AG08395 (cell line): ENCODE measurements at regions not wholly inside any gene's neighbourhood (a gene's known extent, or its start where the extent isn't known, plus 50 kb on each side); places are given as distances from the start of the nearest gene placed in this dataset.
"Not testable (repeated sequence)": the region's sequence is repeated elsewhere in the genome, so short reads cannot be mapped to it uniquely, and the experiment has no call there.

ENCODE experiments used
- DNase-seq: peaks from one replicate; pipeline ENCODE4 v3.0.0; 2012; ENCODE audit warnings: mixed read lengths, low spot score

DNA sequence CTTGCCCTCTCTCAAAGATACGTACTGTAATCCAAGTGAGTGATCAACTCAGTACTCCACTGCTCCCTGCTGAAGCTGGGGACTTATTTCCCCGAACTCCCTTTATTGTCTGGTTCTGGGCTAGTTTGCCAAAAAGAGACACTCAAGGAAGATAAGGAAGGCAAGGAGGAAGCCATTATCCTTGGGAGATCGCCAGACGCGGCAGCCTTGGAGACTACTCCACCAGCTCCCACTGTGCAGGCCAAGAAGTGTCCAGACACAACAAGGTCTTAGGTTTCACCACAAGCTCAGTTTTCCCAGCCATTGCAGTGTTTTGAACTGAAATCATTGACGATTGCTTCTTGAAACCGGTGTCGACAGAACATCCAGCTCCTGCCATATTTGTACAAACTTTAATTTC lies 439.6 kb upstream of the UBE2E3 start:
- no peak for DNase-seq

DNA sequence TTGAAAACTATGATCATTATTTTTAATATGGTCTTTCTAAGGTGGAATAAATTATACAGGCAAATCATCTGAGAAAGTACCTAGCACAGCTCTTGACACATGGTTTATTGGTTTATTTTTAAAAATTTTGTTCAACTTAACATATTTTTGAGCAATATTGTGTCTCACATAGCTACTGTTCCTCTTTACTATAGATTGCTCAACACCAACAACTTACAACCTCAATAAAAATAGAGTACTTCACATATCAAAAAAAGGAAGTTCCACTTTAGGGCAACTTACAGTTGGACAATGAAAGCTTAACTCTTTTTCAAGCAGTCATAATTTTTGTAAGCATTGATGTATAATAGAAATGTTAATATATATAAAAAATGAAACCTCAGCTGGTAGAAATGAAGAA lies 440.9 kb upstream of the UBE2E3 start:
- no peak for DNase-seq

GRCh38 chr2:180535289-180535688 lies 445.1 kb upstream of the UBE2E3 start:
- DNase-seq: no peak

DNA sequence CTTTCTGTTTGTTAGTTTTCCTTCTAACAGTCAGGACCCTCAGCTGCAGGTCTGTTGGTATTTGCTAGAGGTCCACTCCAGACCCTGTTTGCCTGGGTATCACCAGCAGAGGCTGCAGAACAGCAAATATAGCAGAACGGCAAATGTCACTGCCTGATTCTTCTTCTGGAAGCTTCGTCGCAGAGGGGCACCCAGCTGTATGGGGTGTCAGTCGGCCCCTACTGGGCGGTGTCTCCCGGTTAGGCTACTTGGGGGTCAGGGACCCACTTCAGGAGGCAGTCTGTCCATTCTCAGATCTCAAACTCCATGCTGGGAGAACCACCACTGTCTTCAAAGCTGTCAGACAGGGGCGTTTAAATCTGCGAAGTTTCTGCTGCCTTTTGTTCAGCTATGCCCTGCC lies 448.6 kb upstream of the UBE2E3 start:
- not testable (repeated sequence) for DNase-seq

GRCh38 chr2:180524499-180524898 lies 455.9 kb upstream of the UBE2E3 start:
- no peak for DNase-seq

- DNase-seq: peak; percentile 80
These were observed 456.6 kb upstream of the UBE2E3 start for GRCh38 chr2:180523621-180524340.

- DNase-seq: peak; percentile 15
These were observed 459.4 kb upstream of the UBE2E3 start for GRCh38 chr2:180520921-180521581.

DNA sequence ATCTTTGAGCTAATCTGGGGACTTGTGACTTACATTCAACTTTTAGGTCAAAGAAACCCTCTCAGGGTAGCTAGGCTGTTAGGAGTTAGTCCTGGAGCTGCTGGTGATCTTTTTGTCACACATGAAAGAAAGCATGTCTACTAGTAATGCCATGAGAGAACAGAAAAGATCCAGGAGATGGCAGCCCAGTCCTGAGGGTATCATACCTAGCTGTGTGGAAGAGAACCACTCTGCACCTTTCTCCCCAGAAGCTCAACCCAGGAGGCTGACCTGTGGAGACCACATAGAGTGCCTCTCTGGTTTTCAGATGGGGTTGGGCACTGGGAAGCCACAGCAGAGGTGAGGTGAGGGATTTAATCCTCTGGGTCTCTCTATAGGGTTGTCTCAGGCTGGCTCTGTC lies 460.2 kb upstream of the UBE2E3 start:
- no peak for DNase-seq

DNA sequence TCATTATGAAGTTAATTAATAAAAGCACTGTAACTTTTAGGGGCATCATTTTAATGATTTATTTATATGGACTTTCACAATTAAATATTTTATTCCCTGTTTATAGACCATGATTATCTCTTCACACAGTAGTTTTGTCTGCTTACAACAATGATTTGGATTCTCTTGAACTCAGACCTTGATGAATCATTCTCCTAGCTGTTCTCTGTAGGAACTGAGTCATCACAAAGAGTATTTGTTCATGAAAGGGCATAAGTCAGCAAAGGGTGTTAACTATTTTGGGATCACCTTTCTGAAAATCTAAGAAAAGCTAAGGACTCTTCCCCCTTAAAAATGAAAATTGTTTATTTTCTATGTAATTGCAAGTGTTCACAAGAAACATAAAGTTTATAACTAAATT lies 461.1 kb upstream of the UBE2E3 start:
- DNase-seq: peak; percentile 11

- DNase-seq: no peak
These were observed 464.2 kb upstream of the UBE2E3 start for GRCh38 chr2:180516232-180516631.

DNA sequence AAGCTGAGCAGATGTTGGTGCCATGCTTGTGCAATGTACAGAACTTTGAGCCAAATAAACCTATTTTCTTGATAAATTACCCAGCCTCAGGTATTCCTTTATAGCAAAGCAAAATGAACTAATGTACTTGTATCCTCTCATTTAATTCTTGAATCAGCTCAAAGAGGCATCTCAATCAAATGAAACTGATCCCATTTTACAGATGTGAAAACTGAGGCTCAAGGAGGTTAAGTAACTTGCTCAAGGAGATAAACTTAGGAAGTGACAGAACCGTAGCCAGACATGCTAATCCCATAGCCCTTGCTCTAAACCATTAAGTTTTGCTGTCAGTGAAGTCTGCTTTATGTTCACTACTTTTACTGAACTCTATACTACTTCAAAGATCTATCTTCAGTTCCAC lies 467.0 kb upstream of the UBE2E3 start:
- no peak for DNase-seq

DNA sequence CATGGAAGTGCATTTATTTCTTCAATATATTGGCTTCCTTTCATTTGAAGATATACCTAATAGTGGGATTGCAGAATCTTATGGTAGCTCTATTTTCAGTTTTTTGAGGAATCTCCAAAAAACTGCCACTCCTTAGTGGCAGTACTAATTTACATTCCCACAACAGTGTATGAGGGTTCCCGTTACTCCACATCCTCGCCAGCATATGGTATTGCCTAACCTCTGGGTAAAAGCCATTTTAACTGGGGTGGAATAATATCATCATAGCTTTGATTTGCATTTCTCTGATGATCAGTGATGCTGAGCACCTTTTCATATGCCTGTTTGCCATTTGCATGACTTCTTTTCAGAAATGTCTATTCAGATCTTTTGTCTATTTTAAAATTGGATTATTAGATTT lies 471.9 kb upstream of the UBE2E3 start:
- no peak for DNase-seq

- no peak for DNase-seq
These were observed 473.4 kb upstream of the UBE2E3 start for GRCh38 chr2:180507028-180507427.

GRCh38 chr2:180505203-180505602 lies 475.2 kb upstream of the UBE2E3 start:
- peak; percentile 15 for DNase-seq

GRCh38 chr2:180497621-180498152 lies 482.7 kb upstream of the UBE2E3 start:
- no peak for DNase-seq

GRCh38 chr2:180495606-180496005 lies 484.8 kb upstream of the UBE2E3 start:
- no peak for DNase-seq

GRCh38 chr2:180494286-180494685 lies 486.1 kb upstream of the UBE2E3 start:
- no peak for DNase-seq

- no peak for DNase-seq
These were observed 475.6 kb upstream of the CWC22 start for GRCh38 chr2:180482696-180483095.

DNA sequence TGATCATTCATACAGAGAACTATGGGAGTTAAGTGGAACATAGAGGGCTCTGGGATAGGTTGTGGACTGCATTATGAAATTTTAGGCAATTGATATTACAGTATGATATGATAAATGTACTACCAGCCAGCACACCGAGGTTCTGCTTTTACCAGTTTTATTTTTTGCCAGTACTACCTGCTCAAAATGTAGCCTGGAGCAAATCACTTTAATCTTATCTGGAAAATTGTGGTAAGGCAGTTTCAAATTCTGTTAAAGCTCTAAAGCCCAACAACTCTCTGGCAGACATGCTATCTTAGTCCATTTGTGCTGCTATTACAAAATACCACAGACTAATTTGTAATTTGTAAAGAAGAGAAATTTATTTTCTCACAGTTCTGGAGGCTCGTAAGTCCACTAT lies 474.9 kb upstream of the CWC22 start:
- DNase-seq: no peak

GRCh38 chr2:180478883-180479282 lies 471.8 kb upstream of the CWC22 start:
- DNase-seq: peak; percentile 9

DNA sequence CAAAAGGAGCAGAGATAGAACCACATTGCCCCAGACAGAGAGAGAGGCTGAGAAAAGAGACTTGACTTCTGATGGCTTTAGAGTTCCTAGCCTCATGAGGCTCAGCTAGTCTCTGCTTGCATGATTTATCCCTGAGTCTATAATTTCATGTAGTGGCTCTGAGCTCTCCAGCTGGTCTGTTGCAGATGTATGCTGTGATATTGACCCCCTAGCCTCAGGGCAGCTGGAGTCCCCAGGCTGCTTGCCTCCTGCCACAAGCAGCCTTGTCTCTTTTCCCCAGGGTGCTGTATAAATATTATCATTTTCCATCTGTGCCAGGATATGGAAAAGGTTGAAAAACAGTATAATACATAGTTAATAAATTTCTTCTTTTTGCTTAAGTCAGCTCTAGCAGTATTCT lies 467.6 kb upstream of the CWC22 start:
- DNase-seq: no peak

DNA sequence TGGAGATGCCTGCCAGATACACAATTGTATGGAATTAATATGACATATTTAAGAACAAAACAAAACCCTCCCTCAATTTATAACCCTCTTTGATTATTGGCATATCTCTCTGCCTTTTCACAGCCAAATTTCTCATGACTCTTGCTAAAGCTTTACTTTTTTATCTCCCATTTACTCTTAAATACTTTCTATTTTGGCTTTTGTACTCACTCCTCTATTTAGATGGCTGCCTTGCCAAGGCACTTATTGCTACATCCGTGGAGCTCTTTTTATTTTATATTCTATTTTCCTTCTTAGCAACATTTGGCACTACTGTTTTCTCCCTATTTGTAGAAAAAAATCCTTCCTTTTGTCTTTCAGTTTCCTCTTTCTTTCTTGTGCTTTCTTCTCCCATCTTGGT lies 466.4 kb upstream of the CWC22 start:
- no peak for DNase-seq

DNA sequence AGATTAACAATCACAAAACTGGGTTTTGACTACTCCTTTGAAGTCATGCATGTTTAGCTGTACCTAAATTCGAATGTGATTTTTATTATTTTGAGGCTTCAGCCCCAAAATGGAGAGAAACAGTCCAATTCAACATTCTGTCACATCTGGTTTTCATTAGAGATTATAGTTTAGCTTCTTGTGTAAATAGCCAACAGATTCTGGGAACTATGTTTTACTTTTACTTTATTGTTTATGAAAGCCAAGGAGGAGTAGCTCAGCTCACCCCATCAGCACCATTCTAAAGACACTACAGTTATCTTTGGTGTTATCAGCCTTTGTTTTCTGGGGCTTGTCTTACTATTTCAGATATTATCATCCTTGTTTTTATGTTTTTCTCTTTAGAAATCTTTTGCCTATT lies 465.0 kb upstream of the CWC22 start:
- DNase-seq: peak; percentile 31

GRCh38 chr2:180463608-180464007 lies 456.5 kb upstream of the CWC22 start:
- no peak for DNase-seq
